ENCODE measurements at regions not wholly inside any gene's neighbourhood (a gene's known extent, or its start where the extent isn't known, plus 50 kb on each side); places are given as distances from the start of the nearest gene placed in this dataset.

- no peak for DNase-seq
Measured at GRCh38 chr11:93967258-93967657, 53.9 kb upstream of the HEPHL1 start.

GRCh38 chr11:93967944-93968343 lies 53.2 kb upstream of the HEPHL1 start:
- DNase-seq: no peak

- no peak for DNase-seq
Measured at GRCh38 chr11:93969925-93970922, 50.9 kb upstream of the HEPHL1 start.
